Erythroblast (primary cell): ENCODE measurements at regions not wholly inside any gene's neighbourhood (a gene's known extent, or its start where the extent isn't known, plus 50 kb on each side); places are given as distances from the start of the nearest gene placed in this dataset.

Experiments used
- GATA1 ChIP-seq: IDR thresholded peaks from 2 replicates; pipeline ENCODE4 v1.6.1; 2011; ENCODE audit warnings: low read depth, mild to moderate bottlenecking, control low read depth, low read length, moderate library complexity
- POLR2A ChIP-seq: IDR thresholded peaks from 2 replicates; pipeline ENCODE4 v1.6.1; 2011; ENCODE audit warnings: mild to moderate bottlenecking, low read length

DNA sequence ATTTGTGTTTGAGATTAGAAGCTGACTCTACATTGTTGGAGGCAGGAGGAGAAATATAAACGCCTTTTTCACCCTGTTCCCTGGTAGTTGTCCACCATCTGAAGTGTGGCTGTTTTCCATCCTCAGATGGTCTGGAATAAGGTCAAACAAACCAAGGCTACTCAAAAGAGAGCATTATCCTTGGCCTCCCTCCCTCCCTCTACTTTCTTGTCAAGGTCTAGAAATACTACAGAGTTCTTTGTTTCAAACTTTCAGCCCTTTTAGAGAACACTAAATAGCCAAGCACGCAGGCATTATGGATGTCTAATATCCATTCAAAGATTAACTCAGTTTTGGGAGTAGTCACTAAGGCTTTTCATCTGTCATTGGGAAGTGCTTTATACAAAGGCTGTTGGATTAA is 215.8 kb upstream of the ITGA4 start:
- no peak for TF ChIP-seq POLR2A
- TF ChIP-seq GATA1, result no peak
